ENCODE measurements at regions not wholly inside any gene's neighbourhood (a gene's known extent, or its start where the extent isn't known, plus 50 kb on each side); places are given as distances from the start of the nearest gene placed in this dataset.
"Not testable (repeated sequence)": the region's sequence is repeated elsewhere in the genome, so short reads cannot be mapped to it uniquely, and the experiment has no call there.

- DNase-seq (ENCODE audit: low read depth in 4 of 4, low spot score in 3 of 4) = not testable (repeated sequence)
These were observed 924.6 kb upstream of the ADAMTS5 start for GRCh38 chr21:27891495-27891894.

GRCh38 chr21:27887808-27888455 is 921.0 kb upstream of the ADAMTS5 start:
- not testable (repeated sequence) for DNase-seq (ENCODE audit: low read depth in 4 of 4, low spot score in 3 of 4)

- no peak for DNase-seq (ENCODE audit: low read depth in 4 of 4, low spot score in 3 of 4)
These were observed 918.4 kb upstream of the ADAMTS5 start for GRCh38 chr21:27885296-27885711.

GRCh38 chr21:27881331-27881730 is 914.4 kb upstream of the ADAMTS5 start:
- peak in 2 of 4 donors; percentile 5 to 7 for DNase-seq (ENCODE audit: low read depth in 4 of 4, low spot score in 3 of 4)

- DNase-seq (ENCODE audit: low read depth in 4 of 4, low spot score in 3 of 4) = not testable (repeated sequence)
These were observed 905.5 kb upstream of the ADAMTS5 start for GRCh38 chr21:27872411-27872810.

GRCh38 chr21:27870755-27871154 is 903.9 kb upstream of the ADAMTS5 start:
- not testable (repeated sequence) for DNase-seq (ENCODE audit: low read depth in 4 of 4, low spot score in 3 of 4)

- not testable (repeated sequence) for DNase-seq (ENCODE audit: low read depth in 4 of 4, low spot score in 3 of 4)
These were observed 893.5 kb upstream of the ADAMTS5 start for GRCh38 chr21:27860314-27860955.

- not testable (repeated sequence) for DNase-seq (ENCODE audit: low read depth in 4 of 4, low spot score in 3 of 4)
These were observed 891.4 kb upstream of the ADAMTS5 start for GRCh38 chr21:27858053-27858825.

GRCh38 chr21:27856988-27857387 is 890.1 kb upstream of the ADAMTS5 start:
- not testable (repeated sequence) for DNase-seq (ENCODE audit: low read depth in 4 of 4, low spot score in 3 of 4)

GRCh38 chr21:27841084-27841672 is 874.3 kb upstream of the ADAMTS5 start:
- no peak for DNase-seq (ENCODE audit: low read depth in 4 of 4, low spot score in 3 of 4)

GRCh38 chr21:27840262-27840661 is 873.4 kb upstream of the ADAMTS5 start:
- no peak for DNase-seq (ENCODE audit: low read depth in 4 of 4, low spot score in 3 of 4)

- DNase-seq (ENCODE audit: low read depth in 4 of 4, low spot score in 3 of 4) = no peak
These were observed 872.7 kb upstream of the ADAMTS5 start for GRCh38 chr21:27839512-27840115.

GRCh38 chr21:27838573-27838972 is 871.7 kb upstream of the ADAMTS5 start:
- no peak for DNase-seq (ENCODE audit: low read depth in 4 of 4, low spot score in 3 of 4)

- DNase-seq (ENCODE audit: low read depth in 4 of 4, low spot score in 3 of 4) = no peak
These were observed 871.0 kb upstream of the ADAMTS5 start for GRCh38 chr21:27837936-27838335.

GRCh38 chr21:27833298-27833697 is 866.4 kb upstream of the ADAMTS5 start:
- no peak for DNase-seq (ENCODE audit: low read depth in 4 of 4, low spot score in 3 of 4)

- no peak for DNase-seq (ENCODE audit: low read depth in 4 of 4, low spot score in 3 of 4)
These were observed 865.1 kb upstream of the ADAMTS5 start for GRCh38 chr21:27831816-27832569.

GRCh38 chr21:27831177-27831576 is 864.3 kb upstream of the ADAMTS5 start:
- no peak for DNase-seq (ENCODE audit: low read depth in 4 of 4, low spot score in 3 of 4)

GRCh38 chr21:27827972-27828371 is 861.1 kb upstream of the ADAMTS5 start:
- DNase-seq (ENCODE audit: low read depth in 4 of 4, low spot score in 3 of 4) = no peak

GRCh38 chr21:27825035-27825434 is 858.1 kb upstream of the ADAMTS5 start:
- no peak for DNase-seq (ENCODE audit: low read depth in 4 of 4, low spot score in 3 of 4)

- DNase-seq (ENCODE audit: low read depth in 4 of 4, low spot score in 3 of 4) = no peak
These were observed 856.8 kb upstream of the ADAMTS5 start for GRCh38 chr21:27823652-27824201.
